GM10266 (cell line): ENCODE measurements at regions not wholly inside any gene's neighbourhood (a gene's known extent, or its start where the extent isn't known, plus 50 kb on each side); places are given as distances from the start of the nearest gene placed in this dataset.
"Not testable (repeated sequence)": the region's sequence is repeated elsewhere in the genome, so short reads cannot be mapped to it uniquely, and the experiment has no call there.

Source experiments
- DNase-seq: peaks from one replicate; pipeline ENCODE4 v3.0.0; 2012; ENCODE audit errors: extremely low spot score
- TF ChIP-seq, protein P1 (sequence below): IDR thresholded peaks from 2 replicates; pipeline ENCODE4 v1.5.1; 2012; ENCODE audit warnings: mild to moderate bottlenecking, low read depth; ENCODE audit not compliant: control insufficient read depth, insufficient read depth; ENCODE audit errors: missing control alignments

DNA sequence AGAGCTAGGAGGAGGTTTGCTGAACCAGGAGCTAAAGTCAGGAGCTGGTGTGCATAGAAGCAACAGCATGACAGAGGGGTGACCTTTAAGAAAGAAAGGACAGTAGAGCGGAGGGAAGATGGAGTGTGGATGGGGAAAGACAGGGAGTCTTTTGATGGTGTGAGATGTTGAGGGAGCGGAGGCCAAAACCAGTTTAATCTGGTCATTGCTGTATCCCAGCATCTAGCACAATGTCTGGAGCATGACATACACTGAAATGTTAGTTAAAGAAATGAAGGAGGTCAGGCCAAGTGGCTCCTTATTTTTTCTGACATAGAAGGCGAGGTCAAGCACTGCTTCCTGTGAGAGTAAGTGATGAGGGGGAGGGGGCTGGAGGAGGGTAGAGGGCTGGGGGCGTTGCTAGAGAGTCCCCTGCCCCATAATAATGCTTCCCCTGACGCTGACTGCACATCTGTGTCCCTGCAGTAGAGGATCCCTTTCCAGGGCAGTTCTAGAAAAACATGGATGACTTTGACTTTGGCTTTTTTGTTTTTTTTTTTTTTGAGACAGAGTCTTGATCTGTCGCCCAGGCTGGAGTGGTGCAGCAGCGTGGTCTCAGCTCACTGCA lies 70.2 kb downstream of the ZNF467 start:
- TF ChIP-seq, protein P1, sequence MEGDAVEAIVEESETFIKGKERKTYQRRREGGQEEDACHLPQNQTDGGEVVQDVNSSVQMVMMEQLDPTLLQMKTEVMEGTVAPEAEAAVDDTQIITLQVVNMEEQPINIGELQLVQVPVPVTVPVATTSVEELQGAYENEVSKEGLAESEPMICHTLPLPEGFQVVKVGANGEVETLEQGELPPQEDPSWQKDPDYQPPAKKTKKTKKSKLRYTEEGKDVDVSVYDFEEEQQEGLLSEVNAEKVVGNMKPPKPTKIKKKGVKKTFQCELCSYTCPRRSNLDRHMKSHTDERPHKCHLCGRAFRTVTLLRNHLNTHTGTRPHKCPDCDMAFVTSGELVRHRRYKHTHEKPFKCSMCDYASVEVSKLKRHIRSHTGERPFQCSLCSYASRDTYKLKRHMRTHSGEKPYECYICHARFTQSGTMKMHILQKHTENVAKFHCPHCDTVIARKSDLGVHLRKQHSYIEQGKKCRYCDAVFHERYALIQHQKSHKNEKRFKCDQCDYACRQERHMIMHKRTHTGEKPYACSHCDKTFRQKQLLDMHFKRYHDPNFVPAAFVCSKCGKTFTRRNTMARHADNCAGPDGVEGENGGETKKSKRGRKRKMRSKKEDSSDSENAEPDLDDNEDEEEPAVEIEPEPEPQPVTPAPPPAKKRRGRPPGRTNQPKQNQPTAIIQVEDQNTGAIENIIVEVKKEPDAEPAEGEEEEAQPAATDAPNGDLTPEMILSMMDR, result no peak
- no peak for DNase-seq

DNA sequence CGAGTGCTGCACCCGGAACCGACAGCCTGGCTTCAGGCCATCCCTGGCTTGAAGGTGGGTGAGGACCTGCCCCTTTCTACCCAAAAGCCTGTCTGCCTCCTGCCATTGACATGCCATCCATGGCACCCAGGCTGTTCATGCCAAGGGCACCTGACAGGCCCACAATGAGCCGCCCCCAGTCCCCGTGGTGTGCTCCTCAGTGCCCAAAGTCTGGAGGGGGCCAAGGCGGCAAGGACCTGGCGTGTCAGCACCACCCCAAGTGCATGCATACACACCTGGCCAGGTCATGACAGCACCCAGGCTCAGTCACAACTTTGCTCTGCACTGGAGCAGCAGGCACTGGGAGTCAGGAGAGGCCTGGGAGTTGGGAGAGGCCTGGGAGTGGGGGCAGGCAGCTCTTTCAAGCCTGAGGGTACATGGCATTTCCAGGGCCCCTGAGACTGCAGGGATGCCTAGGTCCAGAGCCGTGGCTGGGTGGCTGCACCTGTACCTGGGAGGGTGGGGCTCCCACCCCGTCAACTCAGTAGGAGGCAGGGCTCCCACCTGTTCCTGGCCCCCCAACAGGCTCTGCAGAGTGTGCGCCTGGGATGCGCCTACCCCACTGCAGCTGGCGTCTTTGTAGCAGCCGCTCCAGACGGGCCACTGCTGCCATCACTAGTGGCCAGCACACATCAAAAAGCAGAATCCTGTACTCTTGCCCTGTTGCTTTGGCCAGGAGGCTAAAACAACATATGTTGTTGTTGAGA lies 71.7 kb downstream of the ZNF467 start:
- DNase-seq, result no peak
- TF ChIP-seq, protein P1, result no peak

DNA sequence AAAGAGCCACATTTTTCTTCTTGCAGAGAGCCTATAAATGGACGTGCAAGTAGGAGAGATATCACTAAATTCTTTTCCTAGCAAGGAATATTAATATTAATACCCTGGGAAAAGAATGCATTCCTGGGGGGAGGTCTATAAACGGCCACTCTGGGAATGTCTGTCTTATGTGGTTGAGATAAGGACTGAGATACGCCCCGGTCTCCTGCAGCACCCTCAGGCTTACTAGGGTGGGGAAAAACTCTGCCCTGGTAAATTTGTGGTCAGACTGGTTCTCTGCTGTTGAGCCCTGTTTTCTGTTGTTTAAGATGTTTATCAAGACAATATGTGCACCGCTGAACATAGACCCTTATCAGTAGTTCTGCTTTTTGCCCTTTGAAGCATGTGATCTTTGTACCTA lies 75.6 kb downstream of the ZNF467 start:
- not testable (repeated sequence) for DNase-seq

DNA sequence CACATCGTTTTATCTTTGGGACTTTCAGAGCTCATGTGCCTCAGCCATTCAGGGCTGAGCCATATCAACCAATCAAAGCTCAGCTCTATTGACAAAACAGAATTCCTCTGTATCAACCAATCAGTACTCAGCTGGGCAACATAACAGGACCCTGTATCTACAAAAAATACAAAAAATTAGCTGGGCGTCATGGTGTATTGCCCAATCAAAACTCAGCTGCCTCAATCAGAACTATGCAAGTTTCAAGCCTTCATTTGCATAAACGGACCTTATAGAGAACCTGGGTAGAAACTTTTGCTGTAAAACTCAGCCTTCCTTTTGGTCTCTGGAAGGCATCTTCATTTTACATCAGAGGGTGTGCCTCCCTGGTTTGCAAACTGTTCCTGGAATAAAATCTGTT lies 77.1 kb downstream of the ZNF467 start:
- no peak for DNase-seq
- TF ChIP-seq, protein P1, result no peak

DNA sequence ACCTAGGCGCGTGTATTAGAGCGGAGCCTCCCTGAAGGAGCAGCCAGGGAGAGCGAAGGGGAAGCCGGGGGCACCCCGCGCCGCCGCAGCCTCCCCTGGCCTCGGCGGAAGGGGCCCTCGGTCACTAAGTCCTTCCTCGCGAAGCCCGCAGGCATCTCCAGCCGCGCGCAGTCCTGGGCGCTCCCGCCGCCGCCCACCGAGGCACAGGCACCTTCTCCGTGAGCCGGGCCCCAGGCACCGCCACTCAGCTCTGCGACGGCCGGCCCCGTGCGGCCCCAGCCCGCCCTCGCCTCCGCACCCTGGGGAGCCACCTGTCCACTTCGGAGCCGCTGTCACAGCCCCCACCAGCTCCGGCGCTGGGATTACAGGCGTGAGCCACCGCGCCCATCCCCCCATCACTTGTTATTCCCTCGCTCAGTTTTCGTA lies 80.8 kb downstream of the ZNF467 start:
- no peak for DNase-seq
- TF ChIP-seq, protein P1, result no peak

DNA sequence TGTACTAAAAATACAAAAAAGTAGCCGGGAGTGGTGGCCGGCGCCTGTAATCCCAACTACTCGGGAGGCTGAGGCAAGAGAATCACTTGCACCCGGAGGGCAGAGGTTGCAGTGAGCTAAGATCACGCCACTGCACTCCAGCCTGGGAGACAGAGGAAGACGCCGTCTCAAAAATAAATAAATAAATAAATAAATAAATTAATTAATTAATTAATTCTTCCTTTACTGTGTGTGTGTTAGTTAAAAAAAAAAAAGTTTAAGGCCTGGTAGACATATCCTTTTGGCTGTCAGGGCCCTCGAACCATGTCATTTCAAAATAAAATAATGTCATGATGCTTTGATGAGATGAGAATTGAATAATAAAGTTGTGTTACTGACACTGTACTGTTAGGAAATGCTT lies 81.3 kb downstream of the ZNF467 start:
- TF ChIP-seq, protein P1, result no peak
- no peak for DNase-seq

DNA sequence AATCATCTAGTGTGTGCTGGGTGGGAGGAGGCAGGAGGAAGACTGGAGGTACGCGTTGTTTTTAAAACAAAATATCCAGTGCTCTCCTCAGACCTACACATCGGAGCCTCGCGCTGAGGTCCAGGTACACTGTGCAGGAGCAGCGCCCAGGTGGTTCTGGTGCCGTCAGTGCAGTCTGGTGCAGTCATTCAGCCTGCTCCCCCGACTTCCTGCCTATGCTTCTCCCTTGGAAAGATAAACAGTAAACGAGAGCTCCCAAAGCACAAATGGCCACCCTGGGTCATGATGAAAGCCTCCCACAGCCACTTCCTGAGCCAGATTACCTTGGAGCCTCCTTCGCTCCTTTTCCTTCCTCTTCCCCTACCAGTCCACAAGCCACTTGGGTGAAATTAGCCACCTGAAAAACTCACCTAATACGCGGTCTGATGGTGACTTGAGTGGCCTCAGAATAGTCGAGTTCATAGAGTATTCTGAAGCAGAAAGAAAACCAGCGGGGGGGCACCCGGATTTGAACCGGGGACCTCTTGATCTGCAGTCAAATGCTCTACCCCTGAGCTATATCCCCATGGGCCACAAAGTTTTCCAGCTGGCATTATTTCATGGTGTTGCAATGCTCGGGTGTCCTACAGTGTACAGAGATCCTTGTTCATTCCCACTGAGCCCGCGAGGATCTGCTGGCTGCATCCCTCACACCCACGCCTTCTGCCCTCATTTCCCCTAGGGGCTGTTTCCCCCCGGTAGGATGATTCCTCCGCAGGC lies 82.5 kb downstream of the ZNF467 start:
- DNase-seq, result no peak
- TF ChIP-seq, protein P1, result no peak
